GM19239 (cell line): ENCODE measurements at regions not wholly inside any gene's neighbourhood (a gene's known extent, or its start where the extent isn't known, plus 50 kb on each side); places are given as distances from the start of the nearest gene placed in this dataset.
A peak's percentile ranks its signal among the peaks of the same experiment; 100 is the strongest.
"Not testable (repeated sequence)": the region's sequence is repeated elsewhere in the genome, so short reads cannot be mapped to it uniquely, and the experiment has no call there.

ENCODE experiments used
- DNase-seq: peaks from one replicate; pipeline ENCODE4 v3.0.0; 2011; ENCODE audit warnings: low spot score; ENCODE audit not compliant: insufficient read length
- FAIRE-seq: peaks from 2 replicates; lab custom pipeline; 2011; peaks lifted over from hg19 to GRCh38; lab: Jason Lieb, UNC

GRCh38 chrX:76987381-76987780 lies 459.8 kb upstream of the FGF16 start:
- FAIRE-seq = no peak
- DNase-seq = no peak

GRCh38 chrX:76996641-76997040 lies 450.5 kb upstream of the FGF16 start:
- FAIRE-seq (no peak), DNase-seq (no peak)

GRCh38 chrX:77003530-77003929 lies 443.7 kb upstream of the FGF16 start:
- FAIRE-seq = no peak
- no peak for DNase-seq

DNA sequence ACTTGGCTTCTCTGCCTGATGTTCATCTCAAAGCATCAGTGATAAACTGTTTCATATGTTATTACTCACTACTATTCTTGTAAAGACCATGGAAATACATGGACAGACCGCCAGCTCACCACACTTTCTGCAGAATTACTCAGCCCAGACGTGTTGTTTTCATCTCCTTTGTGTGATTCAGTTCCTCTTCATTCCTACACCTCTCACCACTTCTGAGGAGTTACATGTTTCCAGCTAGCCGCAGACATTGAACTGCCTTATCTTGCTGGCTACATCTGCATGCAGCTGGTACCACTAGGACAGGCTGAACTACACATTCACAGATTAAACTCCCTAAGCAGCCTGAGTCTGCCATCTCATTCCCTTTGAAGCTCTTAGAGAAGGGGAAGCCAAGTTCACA lies 443.2 kb upstream of the FGF16 start:
- DNase-seq (no peak), FAIRE-seq (no peak)

DNA sequence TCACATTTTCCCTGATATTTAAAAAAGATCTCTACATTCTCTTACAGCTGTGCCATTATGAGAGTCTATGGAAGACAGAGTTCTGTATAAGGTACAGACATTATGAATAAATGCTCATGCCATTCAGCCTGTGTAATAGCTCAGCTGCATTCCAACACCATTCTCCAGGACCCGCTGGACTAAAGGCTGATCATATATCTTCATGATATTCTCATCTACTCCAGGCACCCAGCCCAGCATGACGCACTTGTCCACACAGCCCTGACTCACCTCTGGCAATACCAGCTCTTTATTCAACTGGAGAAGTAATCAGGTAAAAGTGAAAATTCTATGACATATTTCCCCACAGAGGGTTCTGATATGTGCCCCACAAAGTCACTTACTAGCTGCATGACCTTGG lies 437.5 kb upstream of the FGF16 start:
- FAIRE-seq = no peak
- DNase-seq = no peak

GRCh38 chrX:77014377-77015372 lies 432.5 kb upstream of the FGF16 start:
- FAIRE-seq (no peak), DNase-seq (no peak)

DNA sequence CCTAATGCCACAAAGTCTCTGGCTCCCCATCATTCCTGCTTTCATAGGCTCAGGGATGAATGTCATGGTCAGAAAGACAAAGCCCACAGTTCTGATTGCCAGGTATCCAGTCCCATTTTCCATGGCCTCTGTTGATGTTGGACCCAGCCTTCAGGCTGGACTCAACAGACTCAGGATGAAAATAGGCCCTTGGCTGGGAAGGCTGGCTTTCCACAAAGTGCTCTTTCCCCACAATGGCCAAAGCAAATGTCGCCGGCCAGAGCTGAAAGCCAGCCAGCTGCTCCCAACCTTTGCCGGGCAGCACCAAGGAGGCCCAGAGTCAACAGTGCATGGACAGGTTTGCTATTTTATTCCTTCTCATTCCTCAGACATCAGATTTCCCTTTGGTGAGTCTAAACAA lies 430.1 kb upstream of the FGF16 start:
- FAIRE-seq (no peak), DNase-seq (no peak)

DNA sequence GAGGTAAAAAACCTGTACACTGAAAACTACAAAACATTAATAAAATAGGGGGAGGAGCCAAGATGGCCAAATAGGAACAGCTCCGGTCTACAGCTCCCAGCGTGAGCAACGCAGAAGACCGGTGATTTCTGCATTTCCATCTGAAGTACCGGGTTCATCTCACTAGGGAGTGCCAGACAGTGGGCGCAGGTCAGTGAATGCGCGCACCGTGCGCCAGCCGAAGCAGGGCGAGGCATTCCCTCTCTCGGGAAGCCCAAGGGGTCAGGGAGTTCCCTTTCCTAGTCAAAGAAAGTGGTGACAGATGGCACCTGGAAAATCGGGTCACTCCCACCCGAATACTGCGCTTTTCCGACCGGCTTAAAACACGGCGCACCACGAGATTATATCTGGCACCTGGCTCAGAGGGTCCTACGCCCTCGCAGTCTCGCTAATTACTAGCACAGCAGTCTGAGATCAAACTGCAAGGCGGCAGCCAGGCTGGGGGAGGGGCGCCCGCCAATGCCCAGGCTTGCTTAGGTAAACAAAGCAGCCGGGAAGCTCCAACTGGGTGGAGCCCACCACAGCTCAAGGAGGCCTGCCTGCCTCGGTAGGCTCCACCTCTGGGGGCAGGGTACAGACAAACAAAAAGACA lies 400.9 kb upstream of the FGF16 start:
- not testable (repeated sequence) for FAIRE-seq, DNase-seq

GRCh38 chrX:77060572-77060971 lies 386.6 kb upstream of the FGF16 start:
- FAIRE-seq = no peak

GRCh38 chrX:77061022-77061421 lies 386.2 kb upstream of the FGF16 start:
- FAIRE-seq (no peak), DNase-seq (no peak)

More at GRCh38 chrX:77060572-77060971, 386.6 kb upstream of the FGF16 start:
- no peak for DNase-seq

DNA sequence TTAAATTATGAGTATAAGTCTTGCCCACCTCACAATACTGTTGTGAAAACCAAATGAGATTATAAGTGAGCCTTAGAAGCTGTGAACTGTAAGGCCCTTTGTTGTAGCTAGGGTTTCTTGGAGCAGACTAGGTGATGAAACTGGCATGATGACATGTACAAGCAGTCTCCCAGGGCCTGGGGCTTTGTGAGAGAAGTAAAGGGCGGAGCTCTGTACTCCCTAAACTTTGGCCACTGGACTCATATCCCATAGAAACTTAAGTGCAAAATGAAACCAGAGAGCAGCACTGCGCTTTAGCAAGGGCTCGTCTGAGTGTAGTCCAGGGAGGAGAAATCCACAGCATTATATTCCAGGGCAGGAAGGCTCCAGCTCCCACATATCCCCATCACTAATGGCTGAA lies 385.6 kb upstream of the FGF16 start:
- FAIRE-seq = no peak
- DNase-seq = no peak

- DNase-seq (no peak), FAIRE-seq (no peak)
Measured at GRCh38 chrX:77065896-77066295, 381.3 kb upstream of the FGF16 start.

DNA sequence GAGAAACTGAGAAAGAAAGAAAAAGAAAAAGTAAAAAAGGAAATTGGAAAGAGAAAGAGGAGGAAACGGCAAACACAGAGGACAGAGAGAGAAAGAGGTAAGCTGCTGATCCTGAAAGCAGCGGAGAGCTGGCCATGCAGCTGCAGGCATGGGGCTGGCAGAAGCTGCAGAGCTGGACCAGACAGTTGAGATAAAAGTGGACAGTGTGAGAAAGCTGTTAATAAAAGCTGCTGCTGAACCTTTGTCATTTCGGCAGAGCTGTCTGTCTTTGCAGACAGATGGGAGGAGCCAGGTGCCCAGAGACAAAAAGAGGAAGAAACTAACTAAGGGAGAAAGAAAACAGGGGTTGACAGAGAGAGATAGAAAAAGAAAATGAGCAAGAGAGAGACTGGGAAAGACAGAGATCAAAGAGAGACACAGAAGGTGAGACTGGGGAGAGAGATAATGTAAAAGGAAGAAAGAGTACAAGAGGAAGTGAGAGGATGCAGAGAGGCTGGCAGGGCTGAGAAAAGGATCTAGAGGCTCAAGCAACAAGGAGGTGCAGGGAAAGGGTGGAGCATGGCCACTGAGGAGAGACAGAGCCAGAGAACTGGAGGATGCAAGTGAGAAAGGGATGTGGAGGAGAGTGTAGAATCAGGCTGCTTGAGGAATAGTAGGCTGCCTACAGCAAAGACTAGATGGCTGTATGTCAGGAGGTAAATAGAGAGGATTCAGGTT lies 376.8 kb upstream of the FGF16 start:
- no peak for DNase-seq
- peak; percentile 74 for FAIRE-seq

DNA sequence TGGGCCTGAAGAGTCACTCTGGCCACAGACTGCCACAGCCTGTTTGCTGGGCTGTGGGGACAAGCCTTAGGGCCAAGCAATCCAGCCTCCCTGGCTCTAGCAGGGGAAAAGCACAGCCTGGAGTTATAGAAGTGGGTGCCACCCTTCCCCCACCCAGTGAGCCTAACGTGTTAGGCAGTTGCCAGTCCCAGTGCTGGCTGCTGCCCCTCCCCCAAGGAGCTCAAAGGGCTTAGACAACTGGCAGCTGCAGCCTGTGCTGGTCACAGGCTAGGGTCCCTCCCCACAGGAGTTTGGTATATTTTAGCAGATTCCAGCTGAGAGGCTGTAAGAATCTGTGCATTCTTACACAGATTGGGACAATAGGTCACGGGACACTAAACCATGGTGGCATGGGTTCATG lies 370.3 kb upstream of the FGF16 start:
- no peak for DNase-seq
- no peak for FAIRE-seq

- not testable (repeated sequence) for DNase-seq
Measured at GRCh38 chrX:77081237-77081636, 366.0 kb upstream of the FGF16 start.

GRCh38 chrX:77085372-77085771 lies 361.8 kb upstream of the FGF16 start:
- FAIRE-seq = no peak
- no peak for DNase-seq

More at GRCh38 chrX:77081237-77081636, 366.0 kb upstream of the FGF16 start:
- not testable (repeated sequence) for FAIRE-seq

DNA sequence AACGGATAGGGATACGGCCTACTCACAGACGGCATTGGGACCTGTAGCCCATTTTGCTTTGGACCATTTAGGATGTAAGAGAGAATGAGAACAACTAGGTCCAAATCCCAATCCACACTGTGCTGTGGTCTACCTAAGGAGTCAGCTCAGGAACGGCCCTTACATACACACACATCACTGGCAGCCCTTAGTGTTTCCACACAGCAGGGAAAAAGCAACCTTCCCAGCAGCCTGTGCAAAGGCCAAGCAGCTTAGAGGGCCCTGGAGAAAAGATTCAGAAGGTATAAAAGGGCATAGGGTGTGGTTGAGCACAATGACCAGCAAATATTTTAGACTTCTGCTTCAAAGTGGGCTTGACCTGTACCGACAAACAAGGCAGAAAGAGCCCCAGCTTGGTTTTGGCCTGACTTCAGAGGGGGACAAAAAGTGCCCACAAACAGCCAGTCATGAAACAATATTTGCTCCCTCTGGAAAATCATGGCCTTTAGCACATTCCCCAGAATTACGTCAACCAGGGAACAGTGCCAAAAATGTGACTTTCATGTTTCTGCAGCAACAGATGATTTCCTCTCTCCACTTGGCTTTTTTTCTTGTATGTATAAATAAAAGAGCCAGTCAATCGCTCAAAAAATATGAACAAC lies 359.5 kb upstream of the FGF16 start:
- FAIRE-seq (no peak), DNase-seq (no peak)

GRCh38 chrX:77088233-77088632 lies 359.0 kb upstream of the FGF16 start:
- DNase-seq (no peak), FAIRE-seq (no peak)

- DNase-seq (no peak), FAIRE-seq (no peak)
Measured at GRCh38 chrX:77114501-77114900, 332.7 kb upstream of the FGF16 start.

- FAIRE-seq = no peak
- DNase-seq = no peak
Measured at GRCh38 chrX:77118686-77119085, 328.5 kb upstream of the FGF16 start.
